NOMO-1 (cell line): ENCODE measurements at regions not wholly inside any gene's neighbourhood (a gene's known extent, or its start where the extent isn't known, plus 50 kb on each side); places are given as distances from the start of the nearest gene placed in this dataset.

Experiments
- DNase-seq, 2 experiments: peaks; one replicate each; lab custom pipeline; 2025; ENCODE audit not compliant: unreplicated experiment in 2 of 2; lab: John Stamatoyannopoulos, UW

DNA sequence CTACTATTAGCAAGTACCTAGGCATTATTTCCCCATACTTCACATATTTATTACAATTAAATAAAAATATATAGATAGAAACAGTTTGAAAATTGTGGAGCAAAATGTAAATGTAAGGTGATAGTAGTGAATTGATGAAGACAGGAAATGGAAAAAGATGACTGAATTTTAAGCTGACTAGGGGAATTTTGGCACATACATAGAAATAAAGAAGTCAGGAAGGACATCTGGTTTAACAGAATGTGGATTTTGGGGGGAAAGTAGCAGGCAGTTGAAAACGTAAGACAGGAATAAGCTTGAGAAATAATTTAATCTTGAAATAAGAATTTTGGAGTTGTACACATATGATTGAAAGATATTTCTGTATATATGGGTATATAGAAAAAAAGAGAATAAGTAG lies 701.7 kb upstream of the CITED2 start:
- DNase-seq = no peak

GRCh38 chr6:140073456-140073855 lies 699.0 kb upstream of the CITED2 start:
- DNase-seq = peak in 1 of 2 experiments; percentile 15

DNA sequence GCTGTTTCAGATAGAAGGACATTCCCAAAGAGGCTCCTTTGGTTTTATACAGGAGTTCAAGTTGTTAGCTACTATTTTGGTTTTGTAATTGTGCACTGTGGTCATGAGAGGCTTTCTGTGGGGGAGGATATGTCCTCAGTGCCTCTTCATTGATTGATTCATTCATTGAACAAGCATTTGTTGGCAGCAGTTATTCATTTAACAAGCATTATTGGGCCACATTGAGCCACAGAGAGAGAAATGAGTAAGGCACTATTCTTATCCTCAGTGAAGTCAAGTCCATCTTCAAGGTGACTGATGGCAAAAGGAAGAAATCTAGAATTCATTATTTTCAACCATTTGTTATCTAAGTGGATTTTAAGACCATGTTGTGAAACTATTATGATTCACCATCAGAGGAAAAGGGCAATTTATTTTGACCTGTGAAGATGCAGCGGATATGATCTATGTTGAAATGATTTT lies 697.2 kb upstream of the CITED2 start:
- DNase-seq = peak in 1 of 2 experiments; percentile 59

DNA sequence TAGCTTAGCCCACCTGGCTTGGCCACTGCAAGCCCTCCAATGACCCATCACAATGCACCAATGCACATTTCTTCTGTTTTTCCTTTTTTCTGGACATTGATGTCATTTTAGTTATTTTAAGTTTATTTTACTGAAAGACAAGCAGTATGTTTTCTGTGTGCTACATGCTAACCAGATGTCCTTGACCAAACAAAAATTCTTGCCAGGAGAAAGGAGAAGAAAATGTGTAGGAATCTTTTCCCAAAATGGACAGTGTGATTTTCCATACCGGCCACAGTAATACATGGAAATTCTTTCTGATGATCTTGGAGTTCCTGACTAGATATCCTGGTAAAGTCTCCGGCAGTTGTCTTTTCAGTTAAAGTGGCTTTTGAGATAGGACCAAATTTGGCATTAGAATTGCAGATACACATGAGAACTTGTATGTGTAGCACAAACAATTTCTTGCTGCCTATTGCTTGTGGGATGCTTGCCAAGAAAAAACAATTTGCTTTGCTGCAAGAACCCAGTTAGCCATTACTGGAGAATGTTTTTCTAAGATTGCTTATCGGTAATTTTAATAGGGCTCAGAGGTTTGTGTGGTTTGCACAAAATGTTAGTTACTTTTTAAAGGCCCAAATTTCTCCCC lies 696.5 kb upstream of the CITED2 start:
- DNase-seq = no peak

- DNase-seq = no peak
These were observed 695.1 kb upstream of the CITED2 start for GRCh38 chr6:140069576-140069975.

- no peak for DNase-seq
These were observed 694.4 kb upstream of the CITED2 start for GRCh38 chr6:140068801-140069200.

DNA sequence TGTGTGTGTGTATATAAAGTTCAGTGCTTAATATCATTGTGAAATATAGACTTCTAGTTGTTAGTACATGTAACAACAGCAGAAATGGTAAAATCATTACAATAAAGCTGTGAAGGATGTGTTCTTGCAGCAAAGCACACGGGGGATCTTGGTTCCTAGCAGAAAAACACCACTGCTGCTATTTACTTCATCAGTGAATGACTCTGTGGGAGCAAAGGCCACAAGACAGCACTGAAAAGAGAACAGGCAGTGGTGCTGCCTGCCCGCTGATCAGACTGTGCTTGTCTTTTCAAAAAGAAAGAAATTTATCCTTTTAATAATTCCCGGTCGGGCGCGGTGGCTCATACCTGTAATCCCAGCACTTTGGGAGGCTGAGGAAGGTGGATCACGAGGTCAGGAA lies 689.9 kb upstream of the CITED2 start:
- DNase-seq = no peak

DNA sequence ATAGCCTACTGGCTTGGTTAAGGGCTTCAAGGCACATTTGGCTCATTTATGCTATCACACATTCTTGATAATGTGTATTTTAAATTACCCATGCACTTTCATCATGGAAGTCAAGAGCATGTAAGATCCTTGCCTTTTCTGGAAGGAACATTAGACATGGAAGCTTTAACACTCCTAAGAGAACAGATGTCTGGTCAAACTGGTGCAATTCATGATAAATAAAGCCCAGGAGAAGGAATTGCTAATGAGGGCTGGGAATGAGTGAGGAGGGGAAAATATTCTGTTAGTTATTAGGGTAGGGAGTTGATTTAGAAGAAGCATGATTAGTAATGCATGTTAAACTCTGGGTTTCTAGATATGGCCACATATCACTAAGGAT lies 688.6 kb upstream of the CITED2 start:
- DNase-seq = no peak

- no peak for DNase-seq
These were observed 687.9 kb upstream of the CITED2 start for GRCh38 chr6:140062043-140063020.

DNA sequence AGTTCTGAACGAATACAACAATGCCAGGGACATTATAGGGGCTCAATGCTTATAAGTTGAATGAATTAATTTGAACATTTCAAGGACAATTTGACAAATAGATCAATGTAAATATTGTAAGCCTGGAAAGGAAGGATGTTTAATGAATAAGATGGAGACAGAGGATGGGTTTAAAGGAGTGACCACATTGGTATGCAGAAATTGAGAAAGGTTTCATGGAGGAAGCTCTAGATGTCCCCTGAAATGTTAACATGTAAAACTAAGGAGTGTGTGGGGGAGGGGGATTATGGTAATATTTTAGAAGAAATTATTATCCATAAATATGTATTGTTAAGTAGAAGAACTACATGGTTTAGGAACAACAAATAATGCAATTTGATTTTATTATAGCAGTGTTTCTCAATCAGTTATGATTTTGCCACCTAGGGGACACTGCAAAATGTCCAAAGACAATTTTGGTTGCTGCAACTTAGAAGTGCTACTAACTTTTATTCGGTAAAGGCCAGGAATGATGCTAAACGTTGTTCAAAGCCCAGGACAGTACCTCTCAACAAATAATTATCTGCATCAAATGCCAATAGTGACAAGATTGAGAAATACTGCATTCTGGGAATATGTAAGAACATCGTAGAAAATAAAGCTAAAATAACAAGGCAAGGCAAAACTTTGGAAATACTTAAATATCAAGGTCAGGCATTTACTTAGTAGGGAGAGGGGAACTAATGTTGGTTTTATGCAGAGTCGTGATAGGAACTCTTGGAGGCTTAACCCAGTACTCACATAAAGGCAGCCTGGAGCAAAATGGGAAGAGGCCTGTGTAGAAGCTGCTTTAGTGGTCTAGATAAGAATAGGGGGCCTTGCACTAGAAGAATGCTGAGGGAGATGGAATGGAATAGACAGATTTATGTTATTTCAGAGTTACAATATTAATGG lies 686.9 kb upstream of the CITED2 start:
- DNase-seq = no peak

DNA sequence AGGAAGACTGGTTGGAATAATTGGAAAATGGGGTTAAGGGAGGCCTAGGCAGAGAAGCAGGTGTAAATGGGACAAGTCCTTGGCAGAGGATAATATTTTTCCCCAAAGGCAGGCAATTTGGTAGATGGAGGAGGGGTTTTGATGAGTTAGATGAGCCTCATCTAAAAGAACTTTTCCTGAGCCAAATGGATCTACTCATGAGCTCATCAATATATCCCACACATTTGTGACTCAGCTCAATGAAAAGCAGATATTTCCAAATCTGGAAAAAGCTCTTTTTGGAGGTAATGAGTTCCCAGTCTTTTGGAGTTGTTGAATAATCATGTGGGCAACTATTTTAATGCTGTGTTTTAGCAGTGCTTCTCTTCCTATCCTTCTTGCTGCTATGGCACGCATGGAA lies 685.5 kb upstream of the CITED2 start:
- no peak for DNase-seq

- no peak for DNase-seq
These were observed 684.4 kb upstream of the CITED2 start for GRCh38 chr6:140058863-140059262.

DNA sequence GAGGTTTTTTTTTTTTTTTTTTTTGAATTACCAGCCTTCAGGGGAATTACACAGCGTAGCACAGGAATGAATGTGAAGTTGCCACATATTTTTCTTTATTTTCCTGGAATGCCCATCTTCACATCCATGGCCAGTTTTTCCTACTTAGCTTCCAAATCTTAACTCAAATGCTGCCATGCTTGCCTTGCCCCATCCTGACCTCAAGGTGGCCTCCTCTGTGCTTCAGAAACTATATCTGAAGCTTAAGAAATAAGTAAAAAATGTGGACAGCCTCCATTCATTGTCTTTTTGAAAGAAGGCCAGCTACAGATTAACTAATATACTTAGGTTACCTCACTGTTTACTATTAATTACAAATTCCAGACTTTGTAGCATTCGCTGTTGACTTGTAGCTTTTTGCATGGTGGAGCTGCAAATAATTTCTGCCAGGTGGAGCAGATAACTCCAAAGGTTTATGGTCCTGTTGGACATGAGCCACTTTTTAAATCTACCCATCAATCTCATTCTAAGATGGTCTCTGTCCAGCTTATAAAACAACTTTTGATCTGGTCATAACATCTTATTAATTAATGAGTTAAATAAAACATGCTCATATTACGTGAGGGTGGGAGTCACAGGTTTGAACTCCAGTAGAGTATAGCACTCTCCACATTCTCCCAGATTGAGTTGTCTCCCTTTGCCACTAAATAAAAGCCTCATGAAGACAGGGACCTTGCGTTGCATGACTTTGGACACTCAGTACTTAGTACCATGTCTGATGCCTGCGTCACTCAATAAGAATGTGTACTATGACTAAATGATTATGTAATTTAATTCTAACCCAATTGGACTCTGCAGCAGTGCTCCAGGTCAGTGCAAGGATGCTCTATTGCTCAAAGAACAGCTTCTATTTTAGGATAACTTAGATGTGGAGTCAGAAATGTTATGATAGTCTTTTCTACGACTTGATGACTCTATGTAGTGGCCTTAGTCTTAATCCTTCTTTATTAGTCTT lies 678.6 kb upstream of the CITED2 start:
- peak in 1 of 2 experiments; percentile 4 for DNase-seq

DNA sequence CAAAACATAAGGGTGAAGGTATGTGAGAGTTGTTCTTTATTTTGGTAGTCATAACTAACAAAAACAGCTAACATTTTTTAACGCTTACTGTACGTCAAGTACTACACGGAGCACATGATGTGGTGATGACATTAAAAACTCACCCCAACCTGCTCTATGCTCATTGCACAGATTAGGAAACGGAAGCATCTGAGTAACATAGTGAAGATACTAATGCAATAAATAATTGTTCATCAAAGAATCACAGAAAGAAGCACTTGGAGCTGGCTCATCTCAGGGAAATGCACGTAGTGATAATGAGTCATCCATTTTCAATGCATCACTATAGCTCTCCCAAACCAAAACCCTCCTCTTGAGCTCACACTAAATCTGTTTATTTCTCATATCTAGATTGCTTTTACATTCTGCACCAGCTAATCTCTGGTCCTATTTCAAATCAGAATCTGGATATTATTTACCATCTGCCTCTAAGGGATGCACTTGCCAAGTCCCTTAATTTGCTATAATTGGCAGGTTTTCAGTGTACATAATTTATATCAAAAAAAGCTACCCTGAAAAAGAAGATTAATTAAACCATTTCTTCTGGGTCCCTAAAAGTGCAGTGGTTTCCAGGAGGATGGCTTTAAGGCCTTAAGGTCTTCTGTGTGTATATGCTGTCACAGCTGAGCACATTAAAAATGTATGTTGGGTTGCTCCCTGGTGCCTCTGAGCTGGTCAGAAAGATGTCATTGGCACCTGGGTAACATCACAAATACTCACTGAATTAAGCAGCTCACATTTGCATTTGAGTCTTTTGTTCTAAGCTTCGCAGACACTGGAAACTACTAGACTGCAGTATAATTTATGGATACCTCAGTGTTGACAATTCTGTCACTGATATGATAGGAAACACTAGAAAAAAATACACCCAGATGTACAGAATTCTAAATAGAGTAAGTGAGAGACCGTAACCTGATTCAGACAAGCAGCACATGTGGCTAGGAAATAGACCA lies 677.4 kb upstream of the CITED2 start:
- no peak for DNase-seq

GRCh38 chr6:140050101-140050995 lies 675.9 kb upstream of the CITED2 start:
- peak; percentile 77 to 86 for DNase-seq

- no peak for DNase-seq
These were observed 674.8 kb upstream of the CITED2 start for GRCh38 chr6:140049251-140049650.

GRCh38 chr6:140048202-140048790 lies 673.8 kb upstream of the CITED2 start:
- no peak for DNase-seq
